ENCODE measurements at regions not wholly inside any gene's neighbourhood (a gene's known extent, or its start where the extent isn't known, plus 50 kb on each side); places are given as distances from the start of the nearest gene placed in this dataset.

- TF ChIP-seq POLR2A (IDR thresholded peaks at IDR 0.05) (no peak), CTCF (IDR thresholded peaks at IDR 0.05) (no peak)
These were observed 192.4 kb downstream of the PTGER3 start for GRCh38 chr1:70855203-70855602.
